D721Med (cell line): ENCODE measurements at regions not wholly inside any gene's neighbourhood (a gene's known extent, or its start where the extent isn't known, plus 50 kb on each side); places are given as distances from the start of the nearest gene placed in this dataset.

ENCODE experiments used
- DNase-seq: peaks from one replicate; pipeline ENCODE4 v3.0.0; 2011; ENCODE audit warnings: low spot score; ENCODE audit not compliant: insufficient read length
- FAIRE-seq: peaks from 2 replicates; lab custom pipeline; 2011; peaks lifted over from hg19 to GRCh38; lab: Jason Lieb, UNC
- CTCF ChIP-seq: IDR thresholded peaks from 2 replicates; pipeline ENCODE4 v1.5.1; 2012; ENCODE audit warnings: mild to moderate bottlenecking, control low read depth; ENCODE audit not compliant: insufficient read depth; ENCODE audit errors: missing control alignments

GRCh38 chr3:103380391-103380790 lies 945.6 kb downstream of the ZPLD1 start:
- DNase-seq (no peak), FAIRE-seq (no peak)
- TF ChIP-seq CTCF, result no peak

DNA sequence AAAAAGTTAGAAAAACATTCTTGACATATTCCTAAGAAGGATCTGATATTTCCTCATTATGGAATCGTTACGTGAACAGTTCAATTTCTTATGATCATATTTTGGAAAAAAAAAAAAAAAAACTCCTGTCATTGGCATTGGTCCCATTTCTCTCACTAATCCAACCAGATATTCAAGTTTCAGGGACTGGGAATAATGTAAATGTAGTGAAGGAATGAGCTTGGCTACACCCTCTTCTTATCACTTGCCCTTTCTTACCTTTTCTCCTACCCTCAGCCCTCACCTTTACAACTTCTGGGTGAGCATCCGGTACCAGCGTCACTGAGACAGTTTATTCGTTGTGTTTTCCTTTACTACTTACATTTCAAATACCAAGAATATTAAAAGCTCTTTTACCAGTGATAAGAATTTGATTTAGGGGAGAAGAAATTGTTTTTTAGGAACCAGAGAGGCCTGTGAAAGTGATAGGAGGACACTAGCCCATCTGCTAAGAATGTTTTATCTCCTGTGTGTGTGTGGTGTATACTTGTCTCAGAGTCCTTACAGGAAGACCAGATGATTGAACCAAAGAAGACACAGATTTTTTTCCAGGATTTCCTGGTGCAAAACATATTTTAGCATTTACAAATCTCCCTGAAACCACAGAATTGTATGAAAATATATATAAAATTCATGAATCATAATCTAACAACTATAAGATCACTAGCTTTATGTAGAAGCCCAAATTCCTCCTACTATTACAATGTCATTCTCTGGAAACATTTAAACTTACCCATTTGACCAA lies 946.7 kb downstream of the ZPLD1 start:
- TF ChIP-seq CTCF, result no peak
- FAIRE-seq (no peak), DNase-seq (no peak)

GRCh38 chr3:103385961-103386656 lies 951.3 kb downstream of the ZPLD1 start:
- FAIRE-seq, result no peak
- DNase-seq, result no peak
- TF ChIP-seq CTCF, result no peak

GRCh38 chr3:103388214-103388613 lies 953.4 kb downstream of the ZPLD1 start:
- FAIRE-seq, result no peak

GRCh38 chr3:103389356-103389755 lies 954.5 kb downstream of the ZPLD1 start:
- no peak for DNase-seq
- TF ChIP-seq CTCF, result no peak
- FAIRE-seq, result no peak

More at GRCh38 chr3:103388214-103388613, 953.4 kb downstream of the ZPLD1 start:
- no peak for DNase-seq
- no peak for TF ChIP-seq CTCF

DNA sequence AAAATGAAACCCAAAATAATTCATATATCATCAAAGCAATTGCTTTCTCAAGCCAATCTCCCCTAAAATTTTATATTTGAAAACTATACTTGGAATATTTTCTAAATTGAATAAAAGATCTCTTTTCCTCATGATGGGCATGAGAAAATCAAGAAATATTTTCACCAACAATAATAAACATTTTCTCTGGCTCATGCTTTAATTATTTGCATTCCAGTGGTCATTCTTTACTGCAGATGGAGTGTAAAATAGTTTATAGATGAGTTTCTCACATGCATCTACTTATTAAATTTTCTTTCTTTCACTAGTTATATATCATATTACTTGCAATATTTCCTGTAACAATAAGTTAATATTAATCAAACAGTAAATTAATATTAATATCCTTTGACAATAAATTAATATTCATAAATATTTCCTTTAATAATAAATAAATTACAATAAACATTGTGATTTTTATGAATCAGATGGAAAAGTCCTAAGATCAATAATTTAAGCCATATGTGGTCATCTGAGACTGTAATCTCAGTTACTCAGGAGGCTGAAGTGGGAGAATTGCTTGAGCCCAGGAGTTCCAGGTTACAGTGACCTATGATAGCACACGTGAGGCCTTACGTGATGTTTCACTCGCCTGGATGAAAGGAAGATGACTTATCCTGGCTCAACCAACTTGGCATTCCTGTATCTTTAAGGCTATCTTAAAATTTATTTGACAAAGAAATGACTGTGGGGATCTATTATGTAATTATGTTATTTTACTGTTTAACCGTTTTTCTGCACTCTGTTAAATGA lies 958.8 kb downstream of the ZPLD1 start:
- FAIRE-seq (no peak), DNase-seq (no peak)
- TF ChIP-seq CTCF, result no peak
